ENCODE measurements at regions not wholly inside any gene's neighbourhood (a gene's known extent, or its start where the extent isn't known, plus 50 kb on each side); places are given as distances from the start of the nearest gene placed in this dataset.

- DNase-seq (ENCODE audit: low spot score) = no peak
- intact Hi-C loops (cut with DNase I) = no loop called here
Observed at GRCh38 chr20:24211972-24212371, 223.4 kb upstream of the GGTLC1 start.

- intact Hi-C loops (cut with DNase I) = no loop called here
- DNase-seq (ENCODE audit: low spot score) = no peak
Observed at GRCh38 chr20:24210356-24210755, 221.8 kb upstream of the GGTLC1 start.

- no peak for DNase-seq (ENCODE audit: low spot score)
- intact Hi-C loops (cut with DNase I) = no loop called here
Observed at GRCh38 chr20:24208652-24209051, 220.1 kb upstream of the GGTLC1 start.

- intact Hi-C loops (cut with DNase I) = no loop called here
- no peak for DNase-seq (ENCODE audit: low spot score)
Observed at GRCh38 chr20:24207803-24208300, 219.3 kb upstream of the GGTLC1 start.

GRCh38 chr20:24206995-24207394 lies 218.4 kb upstream of the GGTLC1 start:
- no peak for DNase-seq (ENCODE audit: low spot score)
- intact Hi-C loops (cut with DNase I) = no loop called here

GRCh38 chr20:24203526-24204183 lies 215.1 kb upstream of the GGTLC1 start:
- intact Hi-C loops (cut with DNase I) = no loop called here
- no peak for DNase-seq (ENCODE audit: low spot score)

GRCh38 chr20:24199501-24199900 lies 210.9 kb upstream of the GGTLC1 start:
- intact Hi-C loops (cut with DNase I) = no loop called here
- no peak for DNase-seq (ENCODE audit: low spot score)

GRCh38 chr20:24194143-24194542 lies 205.6 kb upstream of the GGTLC1 start:
- no peak for DNase-seq (ENCODE audit: low spot score)
- intact Hi-C loops (cut with DNase I) = no loop called here

- intact Hi-C loops (cut with DNase I) = no loop called here
- DNase-seq (ENCODE audit: low spot score) = no peak
Observed at GRCh38 chr20:24190905-24191304, 202.3 kb upstream of the GGTLC1 start.

GRCh38 chr20:24185791-24186190 lies 197.2 kb upstream of the GGTLC1 start:
- no peak for DNase-seq (ENCODE audit: low spot score)
- intact Hi-C loops (cut with DNase I) = no loop called here

- intact Hi-C loops (cut with DNase I) = no loop called here
- no peak for DNase-seq (ENCODE audit: low spot score)
Observed at GRCh38 chr20:24181151-24181550, 192.6 kb upstream of the GGTLC1 start.

- intact Hi-C loops (cut with DNase I) = loop anchor here in 1 of 2 donors (10.0 kb wide), 1 partner anchor 746 kb away; no protein-coding TSS in a partner anchor
- DNase-seq (ENCODE audit: low spot score) = no peak
Observed at GRCh38 chr20:24169256-24169655, 180.7 kb upstream of the GGTLC1 start.

GRCh38 chr20:24166412-24166811 lies 177.8 kb upstream of the GGTLC1 start:
- no peak for DNase-seq (ENCODE audit: low spot score)
- intact Hi-C loops (cut with DNase I) = loop anchor here in 1 of 2 donors (10.0 kb wide), 1 partner anchor 748 kb away; no protein-coding TSS in a partner anchor

GRCh38 chr20:24166123-24166381 lies 177.5 kb upstream of the GGTLC1 start:
- no peak for DNase-seq (ENCODE audit: low spot score)

GRCh38 chr20:24165301-24166122 lies 176.9 kb upstream of the GGTLC1 start:
- no peak for DNase-seq (ENCODE audit: low spot score)
- intact Hi-C loops (cut with DNase I) = loop anchor here in 1 of 2 donors (10.0 kb wide), 1 partner anchor 749 kb away; no protein-coding TSS in a partner anchor

More at GRCh38 chr20:24166123-24166381, 177.5 kb upstream of the GGTLC1 start:
- intact Hi-C loops (cut with DNase I) = loop anchor here in 1 of 2 donors (10.0 kb wide), 1 partner anchor 749 kb away; no protein-coding TSS in a partner anchor

- intact Hi-C loops (cut with DNase I) = loop anchor here in 1 of 2 donors (10.0 kb wide), 1 partner anchor 750 kb away; no protein-coding TSS in a partner anchor
- no peak for DNase-seq (ENCODE audit: low spot score)
Observed at GRCh38 chr20:24164360-24164759, 175.8 kb upstream of the GGTLC1 start.

GRCh38 chr20:24163506-24163905 lies 174.9 kb upstream of the GGTLC1 start:
- intact Hi-C loops (cut with DNase I) = loop anchor here in 1 of 2 donors (10.0 kb wide), 1 partner anchor 751 kb away; no protein-coding TSS in a partner anchor
- DNase-seq (ENCODE audit: low spot score) = no peak

- peak; percentile 85 for DNase-seq (ENCODE audit: low spot score)
- intact Hi-C loops (cut with DNase I) = loop anchor here in 1 of 2 donors (10.0 kb wide), 1 partner anchor 754 kb away; no protein-coding TSS in a partner anchor
Observed at GRCh38 chr20:24160563-24161281, 172.1 kb upstream of the GGTLC1 start.

GRCh38 chr20:24158281-24158680 lies 169.7 kb upstream of the GGTLC1 start:
- intact Hi-C loops (cut with DNase I) = no loop called here
- DNase-seq (ENCODE audit: low spot score) = no peak

- intact Hi-C loops (cut with DNase I) = no loop called here
- DNase-seq (ENCODE audit: low spot score) = no peak
Observed at GRCh38 chr20:24157213-24157612, 168.6 kb upstream of the GGTLC1 start.
